ENCODE measurements at regions not wholly inside any gene's neighbourhood (a gene's known extent, or its start where the extent isn't known, plus 50 kb on each side); places are given as distances from the start of the nearest gene placed in this dataset.

DNA sequence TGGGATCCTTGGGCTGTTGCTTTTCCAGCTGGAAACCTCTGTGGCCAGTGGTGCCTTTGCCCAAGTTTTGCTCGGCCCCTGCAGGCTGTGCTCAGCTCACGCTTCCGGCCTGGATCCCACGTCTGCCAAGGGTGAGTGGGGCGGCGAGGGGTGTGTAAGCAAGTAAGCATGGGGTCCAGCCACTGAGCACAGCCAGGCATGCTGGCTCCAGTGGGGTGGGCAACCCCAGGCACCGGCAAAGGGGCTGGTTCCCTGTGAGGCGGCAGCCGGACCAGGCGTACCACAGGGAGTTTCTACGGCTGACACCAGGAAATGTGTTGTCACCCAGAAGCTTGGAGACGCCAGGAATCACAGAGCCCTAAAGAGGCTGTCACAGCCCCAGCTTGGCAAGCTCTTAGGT, 393.4 kb upstream of the CCDC196 start:
- Histone ChIP-seq H3K9me3 (ENCODE audit: control insufficient read depth, insufficient read depth, low read length) (peaks cover 17% of the 10 kb centered on the region; the same call in 1 of the 2 replicates), H3K56ac (ENCODE audit: extremely low read depth, insufficient read depth, low read length) (no peak overlapping the region), H3K4me3 (ENCODE audit: insufficient read depth, low read depth, low read length) (no peak overlapping the region), H4K20me1 (ENCODE audit: insufficient read depth, low read length) (no peaks in the 10 kb centered on the region), H2AK5ac (ENCODE audit: low read depth, low read length) (no peak overlapping the region), H3K9ac (ENCODE audit: low read depth, low read length) (no peak overlapping the region), H2BK15ac (ENCODE audit: low read depth, low read length) (no peak overlapping the region), H4K8ac (ENCODE audit: low read depth in 2 of 2, low read length in 2 of 2) (no peak overlapping the region), H3K18ac (ENCODE audit: low read depth, low read length) (no peak overlapping the region), H3K23ac (ENCODE audit: low read depth, low read length) (no peak overlapping the region), H2AFZ (replicated peaks; ENCODE audit: low read length, poor library complexity) (no peak overlapping the region), H3K4me2 (ENCODE audit: low read depth, low read length) (no peak overlapping the region), H3K14ac (replicated peaks; ENCODE audit: low read depth, low read length) (no peak overlapping the region), H3K27ac (ENCODE audit: insufficient read depth, low read length) (no peak overlapping the region), H3K4me1 (ENCODE audit: control insufficient read depth, insufficient read depth, low read length) (no peaks in the 10 kb centered on the region), H3K4ac (ENCODE audit: low read depth, low read length) (no peak overlapping the region), H2AK9ac (replicated peaks; ENCODE audit: low read depth, low read length, poor library complexity) (no peak overlapping the region), H2BK5ac (ENCODE audit: low read depth, low read length, poor library complexity, severe bottlenecking) (no peak overlapping the region), H4K5ac (ENCODE audit: low read depth, low read length) (no peak overlapping the region), H3K9me1 (ENCODE audit: insufficient read depth, low read length) (no peaks in the 10 kb centered on the region), H2BK20ac (ENCODE audit: low read depth, low read length) (no peak overlapping the region), H2BK120ac (ENCODE audit: low read depth, low read length) (no peak overlapping the region), H3K36me3 (ENCODE audit: control insufficient read depth, insufficient read depth, low read length) (no peaks in the 10 kb centered on the region), H3K79me1 (ENCODE audit: low read depth in 1 of 2, low read length in 2 of 2) (no peaks in the 10 kb centered on the region), H4K91ac (ENCODE audit: insufficient read depth, low read depth, low read length) (no peak overlapping the region), H3K27me3 (ENCODE audit: control insufficient read depth, insufficient read depth, low read length) (no peaks in the 10 kb centered on the region)
- ChIA-PET POLR2A (ENCODE audit: unreplicated experiment) (no interaction called here), CTCF (no interaction called here)
- dilution Hi-C loops (cut with HindIII; ENCODE audit: low sequenced_read_pairs, unreplicated experiment) (no loop called here), intact Hi-C loops (cut with micrococcal nuclease) (no loop called here), in situ Hi-C loops (cut with MboI; ENCODE audit: low sequenced_read_pairs) (no loop called here)
- DNase-seq (no peak), ATAC-seq (ENCODE audit: low read depth) (no peak)
- BruUV-seq (replicated peaks) = no TSS peak
- TF ChIP-seq SMC3 (IDR thresholded peaks at IDR 0.05; ENCODE audit: low read depth, low read length) (no peak), NFE2L2 (IDR thresholded peaks at IDR 0.05; ENCODE audit: low read depth, low read length) (no peak), CHD1 (IDR thresholded peaks at IDR 0.05; ENCODE audit: low read depth, low read length) (no peak), MAFK (IDR thresholded peaks at IDR 0.05; ENCODE audit: low read depth, low read length) (no peak), BHLHE40 (IDR thresholded peaks at IDR 0.05; ENCODE audit: low read depth, low read length) (no peak)
- TF ChIP-seq, protein P1, sequence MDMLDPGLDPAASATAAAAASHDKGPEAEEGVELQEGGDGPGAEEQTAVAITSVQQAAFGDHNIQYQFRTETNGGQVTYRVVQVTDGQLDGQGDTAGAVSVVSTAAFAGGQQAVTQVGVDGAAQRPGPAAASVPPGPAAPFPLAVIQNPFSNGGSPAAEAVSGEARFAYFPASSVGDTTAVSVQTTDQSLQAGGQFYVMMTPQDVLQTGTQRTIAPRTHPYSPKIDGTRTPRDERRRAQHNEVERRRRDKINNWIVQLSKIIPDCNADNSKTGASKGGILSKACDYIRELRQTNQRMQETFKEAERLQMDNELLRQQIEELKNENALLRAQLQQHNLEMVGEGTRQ (IDR thresholded peaks at IDR 0.05; ENCODE audit: low read depth, low read length) = no peak
- WGBS, 2 experiments (ENCODE audit: extremely low coverage in 2 of 2, insufficient read length in 1 of 2) = 60% methylated on average over 1 of the region's 12 CpGs; no CpG with 5 or more reads in 1 of the 2 experiments
